ENCODE measurements at regions not wholly inside any gene's neighbourhood (a gene's known extent, or its start where the extent isn't known, plus 50 kb on each side); places are given as distances from the start of the nearest gene placed in this dataset.

DNA sequence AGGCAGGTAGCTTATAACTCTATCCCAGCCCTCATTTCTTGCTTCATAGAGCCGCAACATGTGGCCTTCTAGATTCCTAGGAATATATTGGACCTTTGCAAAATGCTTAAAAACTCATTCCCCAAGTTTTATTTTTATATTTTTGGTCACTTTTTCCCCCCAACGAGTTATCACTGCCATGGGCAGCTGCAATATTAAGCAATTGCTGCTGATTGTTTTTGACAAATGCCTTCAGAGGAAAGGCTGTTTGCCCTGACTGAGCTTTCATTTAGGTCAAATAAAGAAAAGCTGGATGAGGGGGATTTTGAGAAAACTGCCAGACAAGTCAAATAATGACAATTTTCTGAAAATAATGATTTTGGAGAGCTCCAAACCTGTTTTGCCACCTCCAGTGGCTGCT, 976.9 kb upstream of the MBL2 start:
- DNase-seq = no peak

DNA sequence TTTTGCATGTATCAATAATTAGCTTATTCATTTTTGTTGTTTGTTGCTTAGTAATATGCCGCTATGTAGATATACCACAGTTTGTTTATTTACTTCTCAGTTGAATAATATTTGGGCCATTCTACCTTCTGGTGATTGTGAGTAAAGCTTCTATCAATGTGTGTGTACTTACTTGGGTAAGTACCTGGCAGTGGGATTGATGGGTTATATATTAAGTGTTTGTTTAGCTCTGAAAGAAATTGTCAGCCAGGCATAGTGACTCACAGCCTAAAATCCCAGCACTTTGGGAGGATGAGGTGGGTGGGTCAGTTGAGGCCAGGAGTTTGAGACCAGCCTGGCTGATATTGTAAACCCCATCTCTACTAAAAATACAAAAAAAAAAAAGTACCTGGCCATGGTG, 975.7 kb upstream of the MBL2 start:
- DNase-seq = no peak

DNA sequence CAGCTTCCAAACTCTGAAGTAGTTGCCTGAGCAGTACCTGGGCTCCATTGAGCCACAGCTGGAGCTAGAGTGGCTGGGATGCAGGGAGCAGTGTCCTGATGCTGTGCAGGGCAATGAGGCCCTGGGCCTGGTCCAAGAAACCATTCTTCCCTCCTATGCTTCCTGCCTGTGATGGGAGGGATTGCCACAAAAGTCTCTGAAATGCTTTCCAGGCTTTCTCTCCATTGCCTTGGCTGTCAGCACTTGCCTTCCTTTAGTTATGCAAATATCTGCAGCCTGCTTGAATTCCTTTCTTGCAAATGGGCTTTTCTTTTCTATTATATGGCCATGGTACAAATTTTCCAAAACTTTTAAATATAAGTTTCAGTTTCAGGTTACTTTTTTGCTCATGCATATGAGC, 972.2 kb upstream of the MBL2 start:
- no peak for DNase-seq

GRCh38 chr10:53744176-53744575, 971.6 kb upstream of the MBL2 start:
- no peak for DNase-seq

DNA sequence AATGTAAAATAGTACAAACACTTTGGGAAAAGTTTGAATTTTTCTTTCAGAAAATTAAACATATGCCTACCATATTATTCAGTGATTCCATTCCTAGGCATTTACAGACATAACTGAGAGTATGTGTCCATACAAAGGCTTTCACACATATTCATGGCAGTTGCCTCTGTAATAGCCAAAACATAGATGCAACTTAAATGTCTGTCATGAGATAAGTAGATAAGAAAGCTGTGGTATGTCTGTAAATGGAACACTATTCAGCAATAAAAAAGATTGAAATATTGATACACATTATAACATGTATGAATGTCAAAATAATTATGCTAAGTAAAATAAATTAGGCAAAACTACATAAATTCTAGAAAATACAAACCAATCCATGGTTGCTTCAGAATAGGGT, 964.5 kb upstream of the MBL2 start:
- DNase-seq = no peak

- no peak for DNase-seq
These were observed 954.3 kb upstream of the MBL2 start for GRCh38 chr10:53726921-53727320.

- DNase-seq = no peak
These were observed 952.0 kb upstream of the MBL2 start for GRCh38 chr10:53724581-53724980.

- DNase-seq = no peak
These were observed 947.1 kb upstream of the MBL2 start for GRCh38 chr10:53719658-53720057.

DNA sequence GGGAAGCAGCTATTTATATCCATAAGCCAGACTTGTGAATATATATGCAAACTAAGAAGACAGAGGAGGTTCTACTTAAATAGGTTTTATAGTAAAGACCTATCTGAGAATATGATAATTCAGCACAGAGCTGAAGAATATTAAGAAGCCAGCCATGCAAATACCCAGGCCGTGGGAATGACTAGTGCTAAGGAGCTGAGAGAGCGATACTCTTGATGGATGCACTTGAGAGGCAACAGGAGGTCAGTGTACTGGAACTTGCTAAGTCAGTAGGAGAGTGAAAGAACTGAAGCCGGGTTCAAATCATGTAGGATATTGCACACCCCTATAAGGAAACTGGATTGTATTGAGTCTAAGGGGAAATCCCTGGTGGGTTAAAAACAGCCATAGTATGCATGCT, 943.6 kb upstream of the MBL2 start:
- DNase-seq = no peak

DNA sequence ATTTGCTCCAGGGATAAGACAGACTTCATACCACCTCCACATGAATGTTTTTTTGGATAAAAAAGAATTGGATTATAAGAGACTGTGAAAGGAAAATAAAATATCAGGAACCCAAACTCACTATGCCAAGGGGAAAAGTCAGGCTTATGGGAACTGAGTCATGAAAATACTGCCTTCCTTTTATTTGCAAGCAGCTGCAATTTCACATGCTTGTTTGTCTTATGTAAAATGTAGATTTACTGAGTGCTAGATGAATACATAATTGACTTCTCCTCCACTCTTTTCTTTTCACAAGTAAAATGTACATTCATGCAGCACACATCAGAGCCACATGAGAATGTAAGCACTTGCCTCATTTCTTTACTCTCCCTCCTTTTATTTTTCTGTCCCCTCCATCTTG, 940.8 kb upstream of the MBL2 start:
- DNase-seq = no peak

GRCh38 chr10:53702489-53702888, 929.9 kb upstream of the MBL2 start:
- DNase-seq = no peak

DNA sequence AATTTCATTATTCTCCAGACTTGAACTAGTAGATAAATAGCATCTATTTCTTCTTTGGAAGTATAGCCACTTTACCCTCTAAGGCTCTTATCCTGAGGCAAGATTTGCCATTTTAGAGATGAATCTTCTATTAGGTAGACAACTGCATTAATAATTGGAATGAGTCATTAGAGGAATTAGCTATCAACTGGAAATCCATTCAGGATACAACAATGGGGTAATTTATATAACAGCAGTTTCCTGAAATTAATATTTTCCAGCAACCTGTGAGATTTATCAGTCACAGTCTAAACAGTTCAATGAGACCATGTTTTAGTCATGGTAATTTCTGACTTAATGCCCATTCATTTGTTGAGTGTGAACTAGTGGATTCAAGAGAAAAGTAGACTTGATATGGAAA, 928.6 kb upstream of the MBL2 start:
- DNase-seq = no peak

DNA sequence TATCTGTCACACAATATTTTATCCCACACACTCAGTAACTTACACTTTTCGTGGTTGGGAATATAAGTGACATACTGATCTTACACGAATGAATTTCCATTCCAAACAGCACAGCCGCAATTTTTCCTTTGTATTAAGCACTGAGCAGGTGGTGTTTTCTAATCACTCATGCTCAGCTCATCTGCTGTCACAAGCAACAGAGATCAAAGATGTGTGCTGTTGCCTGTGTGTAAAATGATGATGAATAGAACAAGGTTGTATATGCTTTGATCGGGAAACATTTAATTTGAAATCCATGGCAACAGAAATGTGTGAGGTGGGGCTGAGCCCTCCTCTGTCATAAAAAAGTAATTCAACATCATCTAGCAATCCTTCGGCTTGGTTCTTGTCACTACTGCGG, 927.7 kb upstream of the MBL2 start:
- DNase-seq = no peak

DNA sequence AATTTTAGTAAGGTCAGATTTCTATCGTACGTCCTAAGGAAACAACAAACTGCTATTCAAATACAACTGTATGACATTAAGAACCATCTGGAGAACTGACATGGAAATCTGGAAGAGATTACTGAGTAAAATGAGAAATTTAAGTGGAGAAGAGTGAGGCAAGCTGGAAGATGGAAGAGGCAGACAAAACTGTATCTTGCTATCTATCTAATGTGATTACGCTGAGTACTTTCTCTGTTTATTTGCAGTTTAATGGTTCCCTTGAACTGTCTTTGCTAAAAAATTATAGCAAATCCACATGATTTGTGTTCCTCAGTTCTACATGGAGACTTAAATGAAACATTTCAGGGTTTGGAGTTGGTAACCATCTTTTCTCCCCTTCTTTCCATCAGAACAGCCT, 927.1 kb upstream of the MBL2 start:
- DNase-seq = no peak

DNA sequence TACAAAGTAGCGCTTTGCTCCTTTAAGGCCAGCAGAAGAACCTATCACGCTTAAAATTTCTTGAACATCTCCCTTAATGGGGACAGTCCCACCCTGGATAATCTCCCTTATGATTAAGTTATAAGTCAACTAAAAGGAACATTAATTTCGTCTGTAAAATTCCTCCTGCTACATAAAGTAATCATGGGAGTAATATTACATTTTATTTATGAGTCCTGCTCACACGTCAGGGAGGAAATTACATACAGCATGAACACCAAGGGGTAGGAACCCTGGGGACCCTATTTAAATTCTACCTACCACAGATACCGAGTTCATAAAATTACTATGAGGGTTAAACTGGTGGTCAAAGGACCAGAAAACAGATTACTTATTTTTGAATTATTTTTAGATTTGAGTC, 926.6 kb upstream of the MBL2 start:
- no peak for DNase-seq

DNA sequence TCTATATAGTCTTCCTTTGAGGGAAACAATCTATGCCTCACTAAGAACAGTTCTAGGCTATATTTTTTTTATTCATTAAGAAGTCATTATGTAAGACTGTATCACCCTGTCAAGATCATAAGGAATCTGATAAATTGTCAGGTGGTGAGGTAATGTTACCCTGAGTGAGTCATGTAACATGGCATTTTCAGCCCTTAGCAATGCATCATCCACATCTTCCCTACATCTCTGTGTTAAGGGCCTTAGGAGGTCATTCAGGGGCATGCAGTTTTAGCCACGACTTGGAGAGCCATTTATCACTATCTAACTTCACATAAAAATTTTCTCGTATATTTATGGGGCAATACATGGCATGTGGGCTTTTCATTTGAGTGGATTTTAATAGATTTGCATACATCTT, 924.5 kb upstream of the MBL2 start:
- no peak for DNase-seq

DNA sequence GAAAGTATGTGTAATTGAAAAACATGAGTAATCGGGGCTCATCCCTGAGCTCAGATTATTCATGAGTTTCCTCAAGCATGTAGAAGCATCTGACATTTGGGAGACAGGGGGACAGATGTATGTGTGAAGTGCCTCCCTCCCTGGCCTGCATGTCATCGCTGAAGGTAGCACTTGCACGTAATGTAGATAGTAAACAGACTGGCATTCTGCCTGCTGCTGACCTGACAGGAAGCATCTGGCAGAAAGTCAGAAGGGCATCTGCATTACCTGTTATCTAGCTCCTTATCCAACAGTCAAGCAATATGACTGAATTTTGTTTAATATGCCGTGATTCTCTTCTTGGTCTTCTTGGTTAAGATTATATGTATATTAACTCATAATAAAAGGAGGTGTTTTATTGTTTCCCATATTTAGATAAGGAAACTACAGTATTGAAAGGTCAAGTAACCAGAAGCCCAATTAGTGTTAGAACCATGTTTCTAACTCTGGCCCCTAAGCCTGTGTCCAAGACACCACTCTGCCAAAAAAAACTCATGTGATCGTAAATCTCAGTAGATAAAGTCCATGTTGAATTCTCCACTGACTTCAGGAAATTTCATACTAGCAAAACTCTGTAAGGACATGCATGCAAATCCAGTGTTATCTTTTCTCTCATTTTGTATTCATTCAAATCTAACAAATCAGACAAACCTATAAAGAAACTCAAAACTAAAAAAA, 918.1 kb upstream of the MBL2 start:
- DNase-seq = no peak

GRCh38 chr10:53687800-53688199, 915.2 kb upstream of the MBL2 start:
- no peak for DNase-seq

DNA sequence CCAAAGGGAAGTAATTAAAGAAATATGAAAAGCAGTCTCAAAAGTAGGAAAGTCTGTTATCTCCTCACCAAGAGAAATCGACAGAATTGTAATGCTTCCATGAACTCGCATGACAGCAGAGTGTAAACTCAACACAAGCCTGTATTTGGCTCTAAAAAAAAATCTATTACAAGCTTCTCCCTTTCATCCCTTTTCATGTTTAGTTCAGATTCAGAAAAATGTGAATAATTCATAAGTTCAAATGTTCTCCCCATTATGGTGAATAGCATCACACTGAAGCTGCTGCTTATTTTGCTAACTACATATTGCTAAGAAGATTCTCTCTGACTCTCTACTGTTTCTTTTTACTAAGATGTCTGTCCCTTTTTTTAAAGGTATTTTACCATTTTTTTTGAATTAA, 910.3 kb upstream of the MBL2 start:
- DNase-seq = no peak

- no peak for DNase-seq
These were observed 909.9 kb upstream of the MBL2 start for GRCh38 chr10:53682458-53682857.

DNA sequence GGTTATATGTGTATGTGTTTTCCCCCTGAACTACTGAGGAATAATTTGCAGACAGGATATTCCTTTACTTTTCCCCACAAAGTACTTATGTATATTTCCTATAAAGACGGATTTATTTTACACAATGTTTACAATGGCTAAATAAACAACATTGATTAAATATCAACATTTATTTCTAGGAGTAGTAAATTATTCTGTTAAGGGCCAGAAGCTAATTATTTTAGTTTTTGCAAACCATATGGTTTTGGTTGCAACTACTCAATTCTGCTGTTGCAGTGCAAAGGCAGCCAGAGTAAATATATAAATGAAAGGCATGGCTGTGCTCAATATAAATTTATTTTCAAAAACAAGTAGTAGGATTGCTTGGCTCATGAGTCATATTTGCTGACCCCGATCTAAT, 907.1 kb upstream of the MBL2 start:
- no peak for DNase-seq

DNA sequence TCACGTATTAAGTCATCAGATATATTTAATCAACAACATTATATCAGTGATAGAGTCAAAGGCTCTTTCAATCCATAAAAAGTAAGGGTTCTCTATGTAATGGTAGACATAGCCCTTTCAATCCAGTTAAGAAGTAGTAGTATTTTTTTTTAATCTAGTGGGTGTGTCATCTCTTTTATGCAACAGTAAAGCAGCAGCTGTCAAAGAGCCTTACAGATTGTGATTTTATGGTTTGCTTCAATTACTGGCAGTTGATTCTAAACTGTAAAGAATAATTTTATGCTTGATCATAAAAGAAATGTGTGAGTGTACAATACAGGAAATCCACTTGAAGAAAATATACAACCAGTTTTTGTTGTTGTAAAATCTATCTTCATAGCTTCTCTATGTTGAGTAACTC, 902.6 kb upstream of the MBL2 start:
- DNase-seq = no peak

DNA sequence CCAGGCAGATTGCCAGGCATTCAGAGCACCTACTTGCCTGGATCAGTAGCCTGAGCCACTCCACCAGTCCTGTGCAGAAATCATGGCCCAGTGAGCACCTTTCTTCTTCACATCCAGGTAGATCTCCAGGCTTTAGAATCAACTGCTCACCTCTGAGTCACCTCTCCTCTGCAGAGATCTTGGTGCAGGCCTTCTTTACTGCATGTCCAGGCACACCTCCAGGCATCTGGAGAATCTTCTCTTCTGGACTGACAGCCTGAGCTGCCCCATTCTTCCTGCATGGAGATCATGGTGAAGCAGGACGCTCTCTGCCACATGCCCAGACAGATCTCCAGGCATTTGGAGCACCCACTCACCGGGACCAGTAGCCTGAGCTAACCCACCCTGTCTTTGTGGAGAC, 894.5 kb upstream of the MBL2 start:
- DNase-seq = no peak

DNA sequence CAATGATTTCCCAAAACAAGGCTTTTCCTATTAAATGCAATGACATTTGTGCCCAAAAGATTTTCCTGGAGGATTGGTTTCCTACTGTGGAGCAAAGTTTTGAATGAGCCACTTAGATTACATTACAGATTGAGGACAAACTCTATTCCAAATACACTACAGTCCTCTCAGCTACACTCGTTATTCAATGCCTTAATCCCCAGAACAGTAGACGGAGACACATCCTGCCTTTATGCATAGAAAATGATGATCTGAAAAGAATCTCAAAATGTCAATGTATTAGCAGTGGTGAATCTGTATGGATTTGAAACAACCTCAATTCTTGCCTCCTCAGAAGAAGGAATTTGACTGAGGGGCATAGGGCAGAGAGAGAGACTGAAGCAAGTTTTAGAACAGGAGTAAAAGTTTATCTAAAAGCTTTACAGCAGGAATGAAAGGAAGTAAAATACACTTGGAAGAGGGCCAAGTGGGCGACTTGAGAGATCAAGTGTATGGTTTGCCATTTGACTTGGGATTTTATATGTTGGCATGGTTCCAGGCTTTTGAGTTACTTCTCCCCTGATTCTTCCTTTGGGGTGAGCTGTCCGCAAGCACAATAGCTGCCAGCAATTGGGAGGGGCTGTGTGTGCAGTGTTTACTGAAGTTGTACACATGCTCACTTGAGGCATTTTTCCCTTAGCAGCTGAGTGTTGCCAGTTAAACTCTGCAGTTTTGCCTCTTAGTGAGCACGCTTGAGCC, 891.9 kb upstream of the MBL2 start:
- no peak for DNase-seq

GRCh38 chr10:53650794-53651193, 878.2 kb upstream of the MBL2 start:
- DNase-seq = no peak

Data from NCI-H1092 treated with DMSO at 0.1 percent for 48 hours (cell line).